Left forelimb (tissue), 1 donor: ENCODE measurements at regions not wholly inside any gene's neighbourhood (a gene's known extent, or its start where the extent isn't known, plus 50 kb on each side); places are given as distances from the start of the nearest gene placed in this dataset.

ENCODE experiments used
- DNase-seq: peaks from one replicate; pipeline ENCODE4 v3.0.0-alpha.2; 2018; ENCODE audit warnings: low spot score

GRCh38 chr2:21253311-21254027, 129.7 kb downstream of the TDRD15 start:
- DNase-seq: no peak

DNA sequence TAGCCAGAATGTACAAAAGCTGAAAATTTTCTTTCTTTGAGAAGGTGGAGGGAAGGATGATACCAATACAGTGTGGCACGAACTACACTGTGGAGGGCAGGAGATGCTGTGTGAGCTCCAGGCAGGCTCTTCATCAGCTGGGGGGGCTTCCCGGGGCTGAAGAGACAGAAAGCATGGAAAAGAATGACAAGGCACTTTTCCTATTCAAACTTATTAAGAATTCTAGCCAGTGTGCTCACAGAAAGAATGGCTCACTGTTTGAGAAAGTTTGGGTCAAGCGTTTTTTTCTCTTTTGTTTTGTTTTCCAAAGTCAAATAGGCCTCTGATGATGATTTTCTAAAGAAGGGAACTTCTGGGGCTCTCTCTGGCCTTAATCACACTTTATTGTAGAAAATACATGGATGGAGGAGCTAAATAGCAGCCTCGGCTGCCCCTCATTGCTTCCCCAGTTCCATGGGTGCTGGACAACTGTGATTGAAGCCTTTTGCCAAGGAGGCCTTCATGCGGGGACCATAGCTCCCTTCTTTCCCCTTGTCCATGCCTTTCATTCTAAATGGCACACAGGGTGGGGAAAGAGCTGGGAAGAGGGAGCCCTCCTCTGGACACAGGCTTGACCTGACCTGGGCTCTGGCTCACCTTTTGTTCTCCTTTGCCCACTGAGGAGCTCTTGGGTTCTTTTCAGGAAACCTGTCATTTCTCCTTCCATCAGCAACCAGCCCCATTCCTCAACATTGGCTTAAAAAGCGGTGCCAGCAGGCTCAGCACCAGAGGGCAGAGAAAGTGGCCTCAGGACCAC, 130.6 kb downstream of the TDRD15 start:
- no peak for DNase-seq

- no peak for DNase-seq
Observed at GRCh38 chr2:21256006-21256405, 132.2 kb downstream of the TDRD15 start.

GRCh38 chr2:21257621-21258020, 133.9 kb downstream of the TDRD15 start:
- DNase-seq: no peak

- no peak for DNase-seq
Observed at GRCh38 chr2:21258082-21258481, 134.3 kb downstream of the TDRD15 start.

DNA sequence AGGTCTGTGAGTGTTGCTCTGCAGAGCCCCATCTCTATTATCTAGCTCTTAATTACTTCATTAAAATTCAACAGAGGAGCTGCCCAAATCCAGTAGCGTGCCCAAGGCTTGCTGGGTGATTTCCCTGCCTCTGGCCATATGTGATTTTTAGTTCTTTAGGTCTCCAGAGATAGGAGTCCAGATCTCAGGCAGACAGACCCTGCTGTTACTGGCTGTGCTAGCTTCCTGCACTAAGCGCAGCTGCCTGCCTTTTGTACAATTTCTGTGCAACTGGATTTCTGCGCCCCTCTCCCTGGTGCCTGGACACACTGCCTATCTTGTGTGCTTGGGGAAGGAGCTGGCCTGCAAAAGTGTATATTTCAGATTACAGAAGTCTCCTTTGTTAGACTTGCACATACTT, 136.5 kb downstream of the TDRD15 start:
- DNase-seq: no peak

GRCh38 chr2:21261591-21261990, 137.8 kb downstream of the TDRD15 start:
- no peak for DNase-seq

DNA sequence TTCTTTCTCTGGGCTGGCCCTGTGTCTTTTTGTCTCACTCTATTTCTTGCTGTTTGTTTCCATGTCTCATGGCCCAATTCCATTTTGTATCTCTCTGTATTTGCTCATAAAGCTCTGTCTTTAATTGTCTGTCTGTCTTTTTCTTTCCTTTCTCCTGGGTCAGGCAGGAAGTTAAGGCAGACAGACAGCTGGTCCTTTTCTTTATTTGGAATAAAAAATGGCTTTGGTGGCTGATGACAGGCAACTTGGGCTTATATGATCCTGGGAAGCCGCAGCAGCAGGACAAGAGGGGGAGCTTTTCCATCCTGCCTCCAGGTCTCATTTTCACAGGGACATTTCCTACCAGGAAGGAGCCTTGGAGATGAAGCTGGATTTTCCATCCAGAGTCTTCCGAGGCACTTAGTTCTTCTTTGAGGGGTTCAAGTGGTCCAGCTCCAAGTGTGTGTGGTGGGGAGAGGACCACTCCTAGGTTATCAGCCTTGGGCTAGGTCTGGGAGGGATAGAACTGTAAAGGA, 138.7 kb downstream of the TDRD15 start:
- no peak for DNase-seq

DNA sequence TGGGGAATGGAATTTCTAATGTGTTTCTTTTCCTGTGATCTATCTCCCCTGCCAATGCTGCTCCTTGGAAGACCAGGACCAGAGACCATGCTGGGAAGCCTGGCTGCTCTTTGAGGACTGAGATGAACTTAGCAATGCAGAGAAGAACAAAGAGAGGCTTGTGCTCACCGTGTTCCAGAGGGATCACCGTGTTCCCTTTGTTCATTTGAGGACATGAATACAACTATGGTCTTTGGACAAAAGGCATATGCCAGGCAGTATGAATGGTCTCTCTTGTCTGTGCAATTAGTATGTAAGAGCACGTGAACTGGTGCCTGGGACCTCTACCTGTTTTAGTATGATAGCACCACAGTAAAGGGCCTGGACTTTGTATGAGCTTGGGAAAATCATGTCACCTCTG, 139.9 kb downstream of the TDRD15 start:
- DNase-seq: no peak

- DNase-seq: no peak
Observed at GRCh38 chr2:21265752-21266151, 142.0 kb downstream of the TDRD15 start.

- DNase-seq: no peak
Observed at GRCh38 chr2:21267232-21267835, 143.6 kb downstream of the TDRD15 start.

DNA sequence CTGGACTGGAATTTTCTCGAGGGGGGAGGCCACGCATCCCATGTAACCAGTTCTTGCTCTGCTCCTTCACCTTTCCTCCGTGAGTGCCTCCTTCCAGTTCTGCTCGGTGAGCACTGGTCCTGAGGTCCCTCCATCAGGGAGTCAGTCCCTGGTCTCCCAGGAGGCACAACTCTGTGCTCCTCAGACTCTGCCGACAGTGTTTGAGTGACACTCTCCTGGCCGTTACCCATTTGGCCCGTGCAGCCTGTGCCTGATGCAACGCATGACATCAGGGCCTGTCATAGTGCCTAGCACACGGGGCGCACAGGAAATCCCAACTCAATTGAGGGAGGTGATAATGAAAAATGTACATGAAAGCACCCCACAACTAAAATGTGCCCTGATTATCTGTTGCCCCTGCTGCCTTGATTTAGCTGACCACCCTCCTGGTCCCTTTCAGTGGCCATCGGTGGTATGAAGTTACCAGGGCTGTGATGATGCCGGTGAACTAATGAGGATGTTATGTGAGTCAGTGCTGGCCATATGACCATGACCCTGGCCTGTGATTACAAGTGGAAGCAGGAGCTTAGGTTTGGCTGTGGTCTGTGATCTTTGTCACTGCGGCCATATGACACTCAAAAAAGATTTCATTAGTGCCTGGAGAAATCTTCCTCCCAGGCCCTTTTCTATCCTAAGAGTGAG, 144.6 kb downstream of the TDRD15 start:
- no peak for DNase-seq

DNA sequence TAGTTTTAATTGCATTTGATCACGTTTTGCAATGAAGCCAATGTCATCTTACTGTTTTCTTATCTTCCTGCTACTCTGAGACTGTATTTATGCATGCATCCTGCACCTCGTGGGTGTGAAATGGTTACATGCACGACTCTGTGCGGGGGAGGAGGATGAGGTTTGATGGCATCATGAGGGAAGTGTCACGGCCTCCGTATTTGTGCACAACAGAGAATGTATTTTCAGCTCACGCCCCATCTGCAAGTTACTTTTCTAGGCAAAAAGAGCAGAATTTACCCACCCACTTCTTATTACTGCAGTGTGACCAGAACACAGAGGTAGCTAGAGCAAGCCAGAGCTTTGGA, 145.1 kb downstream of the TDRD15 start:
- DNase-seq: no peak

DNA sequence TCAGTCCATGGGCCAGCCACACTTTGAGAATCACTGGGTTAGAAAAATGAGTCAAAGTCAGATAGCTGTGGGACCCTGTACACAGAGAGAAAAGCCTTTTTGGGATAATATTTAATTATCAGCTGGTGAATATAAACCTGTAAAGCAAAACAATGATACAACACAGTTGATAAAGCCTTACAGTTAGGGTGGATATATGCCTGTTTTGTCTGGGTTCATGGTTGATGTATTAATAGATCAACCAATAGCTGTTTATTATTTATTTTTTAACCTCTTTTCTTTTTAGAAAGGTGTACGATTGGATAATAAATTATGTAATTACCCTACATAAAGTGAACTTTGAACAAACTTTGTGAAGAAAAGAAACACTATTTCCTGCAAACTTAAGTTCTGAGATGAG, 145.6 kb downstream of the TDRD15 start:
- DNase-seq: no peak

GRCh38 chr2:21270083-21270491, 146.3 kb downstream of the TDRD15 start:
- DNase-seq: no peak

DNA sequence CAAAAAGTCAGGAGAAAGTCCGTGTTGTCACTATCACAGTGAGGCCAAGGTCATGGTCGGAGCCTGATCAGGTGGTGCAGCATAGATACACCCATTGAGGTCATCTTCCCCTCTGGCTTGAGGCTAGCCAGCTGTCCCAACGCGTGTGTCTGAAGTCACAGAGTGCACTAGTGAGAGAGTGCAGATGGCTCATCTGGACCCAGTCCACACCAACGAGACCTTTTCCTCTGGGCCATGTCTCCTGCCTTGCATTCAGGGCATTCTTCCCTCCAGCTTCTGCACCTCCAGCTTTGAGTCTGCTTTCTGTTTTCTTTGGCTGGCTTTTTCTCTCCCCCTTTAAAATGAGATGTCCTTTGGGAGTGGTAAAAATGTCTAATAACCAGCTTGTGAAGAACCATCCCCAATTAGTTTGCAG, 146.9 kb downstream of the TDRD15 start:
- DNase-seq: no peak

DNA sequence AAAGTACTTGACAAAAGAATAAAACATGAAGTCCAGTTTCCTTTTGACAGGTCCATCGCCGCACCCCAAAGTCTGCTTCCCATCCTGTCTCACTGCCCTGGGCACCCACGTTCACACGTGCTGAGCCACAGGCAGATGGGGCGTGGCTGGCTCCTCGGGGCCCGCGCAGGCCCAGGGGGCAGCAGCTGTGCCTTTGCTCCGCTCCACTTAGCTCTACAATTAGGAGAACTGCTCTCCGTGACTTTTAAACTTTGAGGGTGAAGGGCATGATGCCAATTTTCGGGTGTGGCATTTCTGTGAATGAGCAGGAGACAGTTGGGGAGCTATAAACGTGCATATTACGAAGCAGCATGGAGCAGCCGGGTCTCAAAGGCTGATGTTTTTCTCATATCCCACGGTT, 152.4 kb downstream of the TDRD15 start:
- no peak for DNase-seq

GRCh38 chr2:21277068-21278056, 153.6 kb downstream of the TDRD15 start:
- DNase-seq: no peak

DNA sequence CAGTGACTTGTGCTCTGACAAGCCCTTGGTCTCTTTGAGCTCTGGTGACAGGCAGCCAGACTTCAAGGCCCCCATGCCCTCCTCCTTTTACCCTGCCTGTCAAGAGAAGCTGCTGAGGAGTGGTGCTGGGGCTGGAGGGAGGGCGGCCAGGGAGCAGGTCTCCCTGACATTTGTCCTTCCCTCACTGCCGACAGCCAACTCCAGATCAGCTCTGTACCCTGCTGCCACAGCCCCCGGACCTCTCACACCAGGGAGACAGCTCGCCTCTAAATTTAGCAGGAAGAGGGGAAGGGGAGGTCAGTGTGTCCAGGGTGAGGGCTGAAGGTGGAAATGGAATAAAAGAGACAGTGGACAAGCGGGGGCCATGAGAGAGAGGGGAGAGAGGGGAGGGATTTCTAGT, 155.8 kb downstream of the TDRD15 start:
- no peak for DNase-seq

GRCh38 chr2:21280793-21281192, 157.0 kb downstream of the TDRD15 start:
- DNase-seq: no peak

DNA sequence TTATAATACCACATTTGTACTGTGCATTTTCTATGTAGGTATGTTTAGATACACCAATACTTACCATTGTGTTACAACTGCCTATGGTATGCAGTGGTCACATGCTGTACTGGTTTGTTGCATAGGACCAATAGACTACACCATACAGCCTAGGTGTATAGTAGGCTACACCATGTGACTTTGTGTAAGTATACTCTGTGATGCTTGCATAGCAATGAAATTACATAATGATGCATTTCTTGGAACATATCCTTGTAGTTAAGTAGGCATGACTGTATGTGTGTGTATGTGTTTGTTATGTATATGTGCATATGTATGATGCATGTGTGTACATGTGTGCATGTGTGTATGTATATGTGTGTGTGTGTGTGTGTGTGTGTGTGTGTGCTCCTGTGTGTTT, 157.6 kb downstream of the TDRD15 start:
- no peak for DNase-seq
